Cardiac fibroblast (primary cell): ENCODE measurements at regions not wholly inside any gene's neighbourhood (a gene's known extent, or its start where the extent isn't known, plus 50 kb on each side); places are given as distances from the start of the nearest gene placed in this dataset.

ENCODE experiments used
- DNase-seq, 2 donors: peaks; one replicate each; pipeline versions ENCODE4 v3.0.0 to v3.0.0-alpha.2; 2010; ENCODE audit warnings: low read depth in 2 of 2
- H3K4me3 ChIP-seq, 2 donors: replicated peaks in 1 of 2; 1 replicate in 1 of 2; 2 replicates in 1 of 2; pipeline ENCODE4 v1.5.1; 2011; ENCODE audit warnings: low read depth in 2 of 2, low read length in 2 of 2, mild to moderate bottlenecking in 2 of 2, moderate library complexity in 1 of 2
- TF ChIP-seq, protein P1 (sequence below): IDR thresholded peaks from one replicate; pipeline ENCODE4 v1.5.1; 2011; ENCODE audit warnings: low read depth, mild to moderate bottlenecking, low read length, inconsistent platforms

DNA sequence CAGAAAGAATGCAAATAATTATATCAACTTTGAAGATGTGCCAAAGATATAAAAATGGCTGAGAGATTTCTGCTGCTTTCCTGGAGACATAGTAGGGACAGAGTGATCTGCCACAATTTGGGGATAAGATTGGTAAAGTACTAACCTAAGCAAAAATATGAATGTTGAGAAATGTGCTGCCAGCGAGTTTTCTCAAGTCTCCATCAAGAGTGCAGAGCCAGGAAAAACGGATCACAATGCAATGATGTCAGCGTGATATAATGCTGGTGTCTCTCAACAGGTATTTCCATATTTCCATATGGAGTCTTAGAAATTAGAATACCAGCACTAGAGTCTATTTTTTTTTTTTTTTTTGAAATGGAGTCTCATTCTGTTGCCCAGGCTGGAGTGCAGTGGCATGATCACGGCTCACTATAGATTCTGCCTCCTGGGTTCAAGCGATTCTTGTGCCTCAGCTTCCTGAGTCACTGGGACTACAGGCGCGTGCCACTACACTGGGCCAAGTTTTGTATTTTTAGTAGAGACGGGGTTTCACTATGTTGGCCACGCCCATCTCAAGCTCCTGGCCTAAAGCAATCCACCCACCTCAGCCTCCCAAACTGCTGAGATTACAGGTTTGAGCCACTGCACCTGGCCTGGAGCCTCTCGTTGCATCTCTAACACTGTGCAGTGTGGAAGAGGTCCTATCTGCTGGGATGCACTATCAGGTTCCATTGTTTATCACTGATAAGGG lies 893.5 kb downstream of the TRIML1 start:
- TF ChIP-seq, protein P1, sequence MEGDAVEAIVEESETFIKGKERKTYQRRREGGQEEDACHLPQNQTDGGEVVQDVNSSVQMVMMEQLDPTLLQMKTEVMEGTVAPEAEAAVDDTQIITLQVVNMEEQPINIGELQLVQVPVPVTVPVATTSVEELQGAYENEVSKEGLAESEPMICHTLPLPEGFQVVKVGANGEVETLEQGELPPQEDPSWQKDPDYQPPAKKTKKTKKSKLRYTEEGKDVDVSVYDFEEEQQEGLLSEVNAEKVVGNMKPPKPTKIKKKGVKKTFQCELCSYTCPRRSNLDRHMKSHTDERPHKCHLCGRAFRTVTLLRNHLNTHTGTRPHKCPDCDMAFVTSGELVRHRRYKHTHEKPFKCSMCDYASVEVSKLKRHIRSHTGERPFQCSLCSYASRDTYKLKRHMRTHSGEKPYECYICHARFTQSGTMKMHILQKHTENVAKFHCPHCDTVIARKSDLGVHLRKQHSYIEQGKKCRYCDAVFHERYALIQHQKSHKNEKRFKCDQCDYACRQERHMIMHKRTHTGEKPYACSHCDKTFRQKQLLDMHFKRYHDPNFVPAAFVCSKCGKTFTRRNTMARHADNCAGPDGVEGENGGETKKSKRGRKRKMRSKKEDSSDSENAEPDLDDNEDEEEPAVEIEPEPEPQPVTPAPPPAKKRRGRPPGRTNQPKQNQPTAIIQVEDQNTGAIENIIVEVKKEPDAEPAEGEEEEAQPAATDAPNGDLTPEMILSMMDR = no peak
- no peak for DNase-seq

DNA sequence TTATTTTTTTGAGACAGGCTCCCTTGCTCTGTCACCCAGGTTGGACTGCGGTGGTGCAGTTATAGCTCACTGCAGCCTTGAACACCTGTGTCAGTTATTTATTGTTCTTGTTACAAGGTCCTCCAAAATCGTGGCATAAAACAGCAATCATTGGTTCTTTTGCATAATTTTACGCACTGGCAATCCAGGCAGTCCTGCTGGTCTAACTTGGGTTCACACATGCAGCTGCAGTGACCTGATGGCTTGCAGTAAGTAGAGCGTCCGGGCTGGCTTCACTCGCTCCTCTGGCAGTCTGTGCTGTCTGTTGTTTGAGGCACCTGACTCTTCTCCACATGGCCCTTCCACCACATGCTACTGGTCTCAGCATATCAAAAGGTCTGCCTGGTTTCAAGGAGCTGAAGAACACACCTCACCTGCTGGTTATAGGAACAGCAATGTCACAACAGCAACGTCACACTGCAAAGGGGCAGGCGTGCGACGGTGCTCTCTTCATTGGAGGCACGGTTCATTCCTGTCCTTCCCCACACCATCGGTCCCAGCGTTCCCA lies 894.6 kb downstream of the TRIML1 start:
- H3K4me3 ChIP-seq = no peak overlapping the region
- DNase-seq = no peak
- TF ChIP-seq, protein P1 = no peak

More for the DNA sequence above, 893.5 kb downstream of the TRIML1 start:
- no peak overlapping the region for H3K4me3 ChIP-seq

DNA sequence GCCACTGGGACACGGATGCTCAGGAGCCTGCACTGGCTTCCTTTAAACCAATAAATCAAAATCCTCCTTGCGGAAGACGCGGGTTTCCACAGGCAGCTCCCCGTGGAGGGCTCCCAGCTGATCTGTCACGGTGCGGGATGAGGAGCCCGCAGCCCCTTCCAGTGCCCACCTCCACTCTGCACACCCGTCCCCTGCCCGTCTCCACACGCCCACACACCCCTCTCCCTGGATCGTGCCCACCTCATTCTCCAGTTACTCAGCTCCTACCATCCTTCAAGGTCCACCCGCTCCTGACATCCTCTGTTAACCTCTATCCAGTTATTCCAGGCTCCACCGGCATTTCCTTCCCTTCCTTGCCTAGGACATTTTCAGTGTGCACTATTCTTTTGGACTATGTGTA lies 895.9 kb downstream of the TRIML1 start:
- H3K4me3 ChIP-seq = no peak overlapping the region
- no peak for DNase-seq
- TF ChIP-seq, protein P1 = no peak

DNA sequence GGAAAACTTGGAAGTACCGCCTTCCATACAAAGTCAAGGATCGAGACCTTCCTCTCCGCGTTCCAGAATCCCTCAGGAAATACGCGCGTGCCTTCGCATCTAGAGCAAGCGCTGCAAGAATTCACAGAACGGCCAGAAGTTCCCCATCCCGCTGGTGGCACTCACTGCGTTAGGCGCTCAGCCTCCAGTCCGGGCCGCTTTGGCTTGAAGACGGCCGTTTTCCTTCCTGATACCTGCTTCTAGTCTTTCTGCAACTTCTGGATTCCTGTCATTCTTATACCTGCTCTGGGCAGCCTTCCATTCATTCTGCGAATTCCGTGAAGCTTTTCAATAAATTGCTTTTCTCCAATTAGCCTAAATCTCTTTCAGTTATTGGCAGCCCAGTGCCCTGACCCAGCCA lies 896.4 kb downstream of the TRIML1 start:
- no peak overlapping the region for H3K4me3 ChIP-seq
- no peak for DNase-seq
- TF ChIP-seq, protein P1 = no peak

DNA sequence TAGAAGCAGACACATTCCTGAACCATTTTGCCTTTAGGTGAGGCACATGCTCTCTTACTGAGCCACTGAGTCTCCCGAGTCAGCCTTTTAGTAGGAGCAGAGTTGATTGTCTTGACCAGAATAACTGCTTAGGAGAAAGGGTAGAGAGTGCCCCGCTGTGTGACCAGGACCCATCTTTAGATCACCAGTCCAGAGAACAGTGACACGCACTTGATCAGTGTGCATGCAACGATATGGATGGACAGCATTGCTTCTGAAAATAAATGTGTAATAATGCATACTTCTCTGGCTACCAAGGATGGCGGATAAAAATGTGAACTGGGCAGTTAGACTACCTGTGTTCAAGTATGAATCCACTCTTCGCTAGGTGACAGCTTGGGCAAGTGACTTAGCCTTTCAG lies 897.7 kb downstream of the TRIML1 start:
- TF ChIP-seq, protein P1 = no peak

DNA sequence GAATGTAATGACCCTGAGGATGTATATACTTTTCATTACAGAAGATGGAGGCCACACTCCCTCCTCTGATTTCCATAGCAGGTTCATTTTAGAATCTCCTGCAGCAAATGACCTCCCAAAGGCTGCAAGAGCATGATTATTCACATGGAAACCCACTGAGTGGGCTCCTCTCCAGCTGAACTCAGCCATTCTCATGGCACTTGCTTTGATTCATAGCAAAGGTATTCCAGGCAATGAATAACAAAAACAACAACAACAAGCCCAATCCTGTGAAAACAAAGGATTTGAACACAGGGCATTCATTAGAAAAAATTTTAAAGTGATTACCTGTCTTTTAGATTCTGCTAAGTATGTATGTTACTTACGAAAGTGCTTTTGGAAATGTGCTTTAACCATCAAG lies 894.0 kb upstream of the FRG1 start:
- DNase-seq = peak in 1 of 2 donors; percentile 59
- TF ChIP-seq, protein P1 = no peak

More for the DNA sequence above, 897.7 kb downstream of the TRIML1 start:
- H3K4me3 ChIP-seq = no peak overlapping the region
- no peak for DNase-seq

More for the DNA sequence above, 894.0 kb upstream of the FRG1 start:
- no peak overlapping the region for H3K4me3 ChIP-seq
